A549 (cell line): ENCODE measurements at regions not wholly inside any gene's neighbourhood (a gene's known extent, or its start where the extent isn't known, plus 50 kb on each side); places are given as distances from the start of the nearest gene placed in this dataset.

Experiments used
- CEBPB ChIP-seq, 2 experiments: fragments of >200 bp in 1 of 2; sonication (Bioruptor Twin) in 1 of 2; formaldehyde crosslinking in 1 of 2; IDR thresholded peaks; 2 replicates each; pipeline ENCODE4 v1.6.1; 2012 to 2016
- CTCF ChIP-seq: fragments of >200 bp; sonication (Bioruptor Twin); formaldehyde crosslinking; IDR thresholded peaks from 3 replicates; pipeline ENCODE4 v1.5.1; 2016
- HES2 ChIP-seq: fragments of >200 bp; sonication (Bioruptor Twin); formaldehyde crosslinking; IDR thresholded peaks from 2 replicates; pipeline ENCODE4 v1.6.1; 2016
- KDM1A ChIP-seq: fragments of 200-600 bp; sonication (generic); IDR thresholded peaks from 2 replicates; pipeline ENCODE4 v1.6.1; 2016; ENCODE audit warnings: low read depth, mild to moderate bottlenecking
- MAX ChIP-seq: IDR thresholded peaks from 2 replicates; pipeline ENCODE4 v1.6.1; 2012
- REST ChIP-seq: fragments of 200-600 bp; sonication (generic); IDR thresholded peaks from 2 replicates; pipeline ENCODE4 v1.6.1; 2016; ENCODE audit warnings: antibody characterized with exemption, mild to moderate bottlenecking, moderate library complexity
- ZSCAN20 ChIP-seq: fragments of 250-450 bp; sonication (Bioruptor Pico); IDR thresholded peaks from 2 replicates; pipeline ENCODE4 v1.8.0; 2022; ENCODE audit warnings: mild to moderate bottlenecking, moderate library complexity

- TF ChIP-seq KDM1A (no peak), REST (no peak), MAX (no peak), CTCF (no peak), HES2 (no peak), CEBPB (IDR thresholded peaks at IDR 0.05) (no peak), ZSCAN20 (CRISPR knock-in tag) (no peak)
These were observed 391.8 kb downstream of the DUSP10 start for GRCh38 chr1:221350091-221350490.
